Endothelial cell of umbilical vein (primary cell): ENCODE measurements at regions not wholly inside any gene's neighbourhood (a gene's known extent, or its start where the extent isn't known, plus 50 kb on each side); places are given as distances from the start of the nearest gene placed in this dataset.

Experiments used
- BruUV-seq: library from RNA; stranded (reverse); fragments of 400-500 nt; replicated peaks from 2 replicates; lab custom pipeline; 2021; lab: Mats Ljungman, UMichigan
- CTCF ChIA-PET: fragments of 300-600, 350-600 bp; sonication (Branson Sonifier 250); formaldehyde crosslinking; loops from one replicate; lab custom pipeline; 2021; ENCODE audit warnings: antibody characterized with exemption, inconsistent platforms; lab: Charles Lee
- POLR2A ChIA-PET: fragments of 300-600, 350-600 bp; sonication (Branson Sonifier 250); formaldehyde crosslinking; loops from one replicate; lab custom pipeline; 2021; ENCODE audit warnings: antibody characterized with exemption, inconsistent platforms; lab: Charles Lee
- DNase-seq: peaks from one replicate; pipeline ENCODE4 v3.0.0-alpha.2; 2011; ENCODE audit warnings: low read depth, low spot score
- FAIRE-seq: peaks from 2 replicates; lab custom pipeline; 2011; peaks lifted over from hg19 to GRCh38; lab: Jason Lieb, UNC
- H2AFZ ChIP-seq: 2 replicates; pipeline ENCODE4 v1.6.0; 2012; ENCODE audit warnings: low read depth, low read length, control low read depth, inconsistent platforms
- H3K27ac ChIP-seq: 2 replicates; pipeline ENCODE4 v1.5.1; 2011; ENCODE audit warnings: low read depth, mild to moderate bottlenecking, control low read depth, low read length, moderate library complexity; ENCODE audit not compliant: insufficient read depth
- H3K27me3 ChIP-seq, 2 experiments: 2 replicates each; pipeline versions ENCODE4 v1.6.0 to v1.6.1; 2011; ENCODE audit warnings: low read length in 2 of 2, mixed read lengths in 1 of 2; ENCODE audit not compliant: control insufficient read depth in 2 of 2, insufficient read depth in 2 of 2
- H3K36me3 ChIP-seq, 2 experiments: 2 replicates in 1 of 2; 3 replicates in 1 of 2; pipeline ENCODE4 v1.5.1; 2011; ENCODE audit warnings: low read length in 2 of 2, mild to moderate bottlenecking in 1 of 2, moderate library complexity in 1 of 2; ENCODE audit not compliant: control insufficient read depth in 2 of 2, insufficient read depth in 2 of 2; ENCODE audit errors: extremely low read depth in 1 of 2
- H3K4me1 ChIP-seq: 3 replicates; pipeline ENCODE4 v1.5.1; 2011; ENCODE audit warnings: mild to moderate bottlenecking, low read length; ENCODE audit not compliant: control insufficient read depth, insufficient read depth; ENCODE audit errors: extremely low read depth
- H3K4me2 ChIP-seq: 2 replicates; pipeline ENCODE4 v1.6.1; 2011; ENCODE audit warnings: low read length, control low read depth, mixed read lengths; ENCODE audit not compliant: insufficient read depth
- H3K4me3 ChIP-seq, 3 experiments: fragments of 200-600 bp in 1 of 3; sonication (generic), shearing (Covaris generic) in 1 of 3; replicated peaks in 1 of 3; 2 replicates each; pipeline ENCODE4 v1.5.1; 2011 to 2016; ENCODE audit warnings: control low read depth in 3 of 3, low read length in 3 of 3, mild to moderate bottlenecking in 2 of 3, inconsistent platforms in 1 of 3, low read depth in 1 of 3, moderate library complexity in 1 of 3; ENCODE audit not compliant: insufficient read depth in 1 of 3
- H3K79me2 ChIP-seq: 2 replicates; pipeline ENCODE4 v1.6.0; 2012; ENCODE audit warnings: low read length, inconsistent platforms; ENCODE audit not compliant: control insufficient read depth, insufficient read depth
- H3K9ac ChIP-seq: replicated peaks from 2 replicates; pipeline ENCODE3; 2011; ENCODE audit warnings: low read length, control low read depth; ENCODE audit not compliant: insufficient read depth; ENCODE audit errors: extremely low read depth
- H3K9me1 ChIP-seq: replicated peaks from 3 replicates; pipeline ENCODE4 v1.6.0; 2011; ENCODE audit warnings: mild to moderate bottlenecking, low read length; ENCODE audit not compliant: control insufficient read depth, insufficient read depth; ENCODE audit errors: extremely low read depth
- H3K9me3 ChIP-seq: replicated peaks from 2 replicates; pipeline ENCODE4 v1.5.1; 2012; ENCODE audit warnings: low read length, inconsistent platforms; ENCODE audit not compliant: control insufficient read depth, insufficient read depth
- H4K20me1 ChIP-seq: replicated peaks from 2 replicates; pipeline ENCODE3; 2011; ENCODE audit warnings: mild to moderate bottlenecking, low read length; ENCODE audit not compliant: control insufficient read depth, insufficient read depth; ENCODE audit errors: extremely low read depth
- CTCF ChIP-seq, 2 donors: IDR thresholded peaks; 1 replicate in 1 of 2; 2 replicates in 1 of 2; pipeline ENCODE4 v1.5.1; 2011; ENCODE audit warnings: low read length in 2 of 2, mild to moderate bottlenecking in 2 of 2, moderate library complexity in 2 of 2, control low read depth in 1 of 2, inconsistent platforms in 1 of 2, low read depth in 1 of 2; ENCODE audit not compliant: insufficient read depth in 1 of 2; ENCODE audit errors: extremely low read depth in 1 of 2
- JUN ChIP-seq: IDR thresholded peaks from 2 replicates; pipeline ENCODE4 v1.6.1; 2011; ENCODE audit warnings: borderline replicate concordance, low read depth; ENCODE audit not compliant: insufficient read length, insufficient read depth
- dilution Hi-C: fragments of 300-500 bp; cut with MboI; formaldehyde crosslinking; loops from one replicate; pipeline ENCODE4 v1.15.0; 2019; ENCODE audit warnings: low sequenced_read_pairs; ENCODE audit not compliant: extremely low pct_ligation_motif_present
- intact Hi-C: fragments of 100-400 bp; cut with micrococcal nuclease; formaldehyde crosslinking; loops from one replicate; pipeline ENCODE4 v1.10.0; 2022

GRCh38 chr10:120355425-120355824, 101.6 kb upstream of the PLPP4 start:
- POLR2A ChIA-PET = no interaction called here
- DNase-seq (no peak), FAIRE-seq (no peak)
- no peak overlapping the region for H3K4me2 ChIP-seq
- CTCF ChIA-PET = interaction anchor here (1.2 kb wide), 1 partner anchor 18 kb away, joined by 5 read pairs; no protein-coding TSS in a partner anchor
- no TSS peak for BruUV-seq
- H3K27ac ChIP-seq = no peak overlapping the region
- dilution Hi-C loops = no loop called here
- H3K4me3 ChIP-seq = no peak overlapping the region
- H3K36me3 ChIP-seq = no peaks in the 10 kb centered on the region
- no peaks in the 10 kb centered on the region for H3K9me3 ChIP-seq
- no peaks in the 10 kb centered on the region for H4K20me1 ChIP-seq
- intact Hi-C loops = no loop called here
- no peaks in the 10 kb centered on the region for H3K27me3 ChIP-seq
- no peaks in the 10 kb centered on the region for H3K9me1 ChIP-seq
- TF ChIP-seq JUN = no peak
- H3K4me1 ChIP-seq = no peaks in the 10 kb centered on the region
- H3K9ac ChIP-seq = no peak overlapping the region
- H3K79me2 ChIP-seq = no peaks in the 10 kb centered on the region
- H2AFZ ChIP-seq = no peak overlapping the region

GRCh38 chr10:120360571-120360970, 96.5 kb upstream of the PLPP4 start:
- DNase-seq (no peak), FAIRE-seq (peak; percentile 38)
- no peak for TF ChIP-seq CTCF (IDR thresholded peaks at IDR 0.05; ENCODE audit: extremely low read depth in 1 of 2, insufficient read depth in 1 of 2, low read depth in 1 of 2, low read length in 2 of 2)
- Histone ChIP-seq H3K36me3 (no peaks in the 10 kb centered on the region), H3K27me3 (peaks cover 0 to 3% of the 10 kb centered on the region in 2 experiments), H3K27ac (no peak overlapping the region), H3K4me3 (no peak overlapping the region), H3K4me1 (no peaks in the 10 kb centered on the region), H2AFZ (no peak overlapping the region), H3K9me1 (no peaks in the 10 kb centered on the region), H3K9ac (no peak overlapping the region), H3K4me2 (no peak overlapping the region), H3K79me2 (no peaks in the 10 kb centered on the region), H4K20me1 (no peaks in the 10 kb centered on the region), H3K9me3 (no peaks in the 10 kb centered on the region)
- POLR2A ChIA-PET = no interaction called here
- dilution Hi-C loops (no loop called here), intact Hi-C loops (no loop called here)
- BruUV-seq = no TSS peak
- CTCF ChIA-PET = no interaction called here
